Astrocyte of the cerebellum (primary cell): ENCODE measurements at regions not wholly inside any gene's neighbourhood (a gene's known extent, or its start where the extent isn't known, plus 50 kb on each side); places are given as distances from the start of the nearest gene placed in this dataset.

ENCODE experiments used
- DNase-seq: peaks from one replicate; pipeline ENCODE4 v3.0.0-alpha.2; 2011; ENCODE audit warnings: low read depth
- H3K4me3 ChIP-seq: 2 replicates; pipeline ENCODE4 v1.5.1; 2011; ENCODE audit warnings: mild to moderate bottlenecking, low read depth, low read length, moderate library complexity
- CTCF ChIP-seq: IDR thresholded peaks from 2 replicates; pipeline ENCODE4 v1.5.1; 2012; ENCODE audit warnings: low read length, low read depth, moderate library complexity, mild to moderate bottlenecking; ENCODE audit errors: missing control alignments
- in situ Hi-C: cut with HindIII; loops from 2 replicates; pipeline ENCODE4 v1.10.0; 2017; ENCODE audit warnings: low sequenced_read_pairs

- in situ Hi-C loops: no loop called here
- H3K4me3 ChIP-seq: no peak overlapping the region
- no peak for TF ChIP-seq CTCF
- no peak for DNase-seq
Observed at GRCh38 chr10:8396675-8397074, 342.2 kb downstream of the GATA3 start.

GRCh38 chr10:8398771-8399170 lies 344.3 kb downstream of the GATA3 start:
- no peak for TF ChIP-seq CTCF
- DNase-seq: no peak
- no peak overlapping the region for H3K4me3 ChIP-seq
- in situ Hi-C loops: no loop called here

DNA sequence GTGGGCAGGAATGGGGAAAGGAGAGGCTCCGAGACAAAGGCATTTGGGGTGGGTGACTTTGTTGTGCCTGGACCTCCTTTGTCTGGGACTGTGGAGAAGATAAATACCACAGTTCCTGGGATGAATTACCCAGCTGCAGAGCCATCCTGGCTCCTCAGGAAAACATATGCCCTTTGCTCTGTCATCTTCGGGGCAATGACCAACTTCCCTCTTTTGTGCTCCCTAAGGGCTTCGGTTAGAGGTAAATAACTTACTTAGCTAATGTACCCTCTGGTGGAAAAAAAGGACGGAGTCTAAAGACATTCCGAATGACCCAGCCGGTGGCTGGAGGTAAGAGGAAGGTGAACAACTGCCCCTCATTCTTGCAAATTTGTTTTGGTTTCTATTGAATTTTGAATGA lies 345.7 kb downstream of the GATA3 start:
- in situ Hi-C loops: no loop called here
- no peak for DNase-seq
- TF ChIP-seq CTCF: no peak

DNA sequence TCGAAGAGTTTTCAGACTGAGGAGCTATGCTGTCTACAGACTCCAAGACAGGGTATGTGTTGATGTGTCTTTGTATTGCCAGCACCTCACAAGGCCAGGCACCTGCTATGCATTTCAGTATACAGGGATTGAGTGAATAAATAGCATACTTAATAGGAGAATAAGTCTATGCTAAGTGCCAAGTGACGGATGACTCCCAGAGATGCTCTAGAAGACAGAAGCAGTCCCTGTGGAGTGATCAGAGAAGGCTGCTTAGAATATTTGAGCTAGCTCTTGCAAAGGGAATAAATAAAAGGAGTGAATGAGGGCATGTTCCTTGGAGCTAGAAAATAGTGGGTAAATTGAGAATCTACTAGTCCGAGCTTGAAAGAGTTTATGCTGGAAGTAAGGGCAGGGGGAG lies 346.4 kb downstream of the GATA3 start:
- DNase-seq: no peak
- no peak overlapping the region for H3K4me3 ChIP-seq
- in situ Hi-C loops: no loop called here
- no peak for TF ChIP-seq CTCF

More for the DNA sequence above, 345.7 kb downstream of the GATA3 start:
- H3K4me3 ChIP-seq: no peak overlapping the region

- TF ChIP-seq CTCF: no peak
- in situ Hi-C loops: no loop called here
- no peak for DNase-seq
- no peak overlapping the region for H3K4me3 ChIP-seq
Observed at GRCh38 chr10:8401531-8401930, 347.0 kb downstream of the GATA3 start.

- in situ Hi-C loops: no loop called here
- no peak overlapping the region for H3K4me3 ChIP-seq
- TF ChIP-seq CTCF: no peak
- no peak for DNase-seq
Observed at GRCh38 chr10:8402576-8402975, 348.1 kb downstream of the GATA3 start.

GRCh38 chr10:8403711-8404371 lies 349.4 kb downstream of the GATA3 start:
- no peak for TF ChIP-seq CTCF
- in situ Hi-C loops: no loop called here
- no peak overlapping the region for H3K4me3 ChIP-seq
- no peak for DNase-seq
